SJSA1 (cell line): ENCODE measurements at regions not wholly inside any gene's neighbourhood (a gene's known extent, or its start where the extent isn't known, plus 50 kb on each side); places are given as distances from the start of the nearest gene placed in this dataset.

Experiments
- DNase-seq, 2 experiments: peaks; one replicate each; pipeline ENCODE4 v3.0.0-alpha.2; 2015 to 2020; ENCODE audit warnings: low spot score in 2 of 2, low read depth in 1 of 2
- H3K27ac ChIP-seq: fragments of 250-450 bp; sonication (Bioruptor Pico); 2 replicates; pipeline ENCODE4 v1.5.1; 2020; ENCODE audit warnings: mild to moderate bottlenecking, moderate library complexity
- H3K27me3 ChIP-seq: fragments of 250-450 bp; sonication (Bioruptor Pico); replicated peaks from 2 replicates; pipeline ENCODE4 v1.5.1; 2020; ENCODE audit warnings: mild to moderate bottlenecking, moderate library complexity
- H3K36me3 ChIP-seq: fragments of 250-450 bp; sonication (Bioruptor Pico); 2 replicates; pipeline ENCODE4 v1.5.1; 2020; ENCODE audit warnings: mild to moderate bottlenecking
- H3K4me1 ChIP-seq: fragments of 250-450 bp; sonication (Bioruptor Pico); replicated peaks from 2 replicates; pipeline ENCODE4 v1.6.1; 2021; ENCODE audit warnings: mild to moderate bottlenecking
- H3K4me3 ChIP-seq: fragments of 250-450 bp; sonication (Bioruptor Pico); 2 replicates; pipeline ENCODE4 v1.5.1; 2020; ENCODE audit warnings: mild to moderate bottlenecking
- H3K9me3 ChIP-seq: fragments of 250-450 bp; sonication (Bioruptor Pico); replicated peaks from 2 replicates; pipeline ENCODE4 v1.5.1; 2020; ENCODE audit warnings: mild to moderate bottlenecking

GRCh38 chr22:46035742-46036557, 59.0 kb upstream of the WNT7B start:
- Histone ChIP-seq H3K4me1 (peaks cover 16% of the 10 kb centered on the region), H3K9me3 (no peaks in the 10 kb centered on the region), H3K27ac (peak overlapping the region; percentile 78), H3K27me3 (no peaks in the 10 kb centered on the region), H3K4me3 (peak overlapping the region; percentile 71), H3K36me3 (peaks cover 4% of the 10 kb centered on the region; the same call in 1 of the 2 replicates)
- DNase-seq, result peak; percentile 98 to 99

- H3K27me3 ChIP-seq, result no peaks in the 10 kb centered on the region
- peak overlapping the region; percentile 71 for H3K4me3 ChIP-seq
- peaks cover 16% of the 10 kb centered on the region for H3K4me1 ChIP-seq
- DNase-seq, result peak in 1 of 2 experiments; percentile 48
- H3K36me3 ChIP-seq, result peaks cover 4% of the 10 kb centered on the region; the same call in 1 of the 2 replicates
- H3K9me3 ChIP-seq, result no peaks in the 10 kb centered on the region
- H3K27ac ChIP-seq, result peak overlapping the region; percentile 78
Measured at GRCh38 chr22:46036558-46037408, 59.8 kb upstream of the WNT7B start.

- Histone ChIP-seq H3K27me3 (no peaks in the 10 kb centered on the region), H3K4me1 (peaks cover 16% of the 10 kb centered on the region), H3K36me3 (peaks cover 4% of the 10 kb centered on the region; the same call in 1 of the 2 replicates), H3K9me3 (no peaks in the 10 kb centered on the region), H3K4me3 (no peak overlapping the region), H3K27ac (no peak overlapping the region)
- no peak for DNase-seq
Measured at GRCh38 chr22:46038174-46038487, 61.2 kb upstream of the WNT7B start.

GRCh38 chr22:46038516-46039430, 61.8 kb upstream of the WNT7B start:
- Histone ChIP-seq H3K27ac (no peak overlapping the region), H3K27me3 (no peaks in the 10 kb centered on the region), H3K36me3 (peaks cover 4% of the 10 kb centered on the region; the same call in 1 of the 2 replicates), H3K4me1 (peaks cover 18% of the 10 kb centered on the region), H3K9me3 (no peaks in the 10 kb centered on the region), H3K4me3 (no peak overlapping the region)
- no peak for DNase-seq

- no peak overlapping the region for H3K27ac ChIP-seq
Measured at GRCh38 chr22:46039535-46039934, 62.6 kb upstream of the WNT7B start.

GRCh38 chr22:46040471-46041465, 63.8 kb upstream of the WNT7B start:
- Histone ChIP-seq H3K36me3 (peaks cover 4% of the 10 kb centered on the region; the same call in 1 of the 2 replicates), H3K4me1 (peaks cover 32% of the 10 kb centered on the region), H3K4me3 (no peak overlapping the region), H3K9me3 (no peaks in the 10 kb centered on the region), H3K27ac (no peak overlapping the region), H3K27me3 (no peaks in the 10 kb centered on the region)
- DNase-seq, result no peak

More at GRCh38 chr22:46039535-46039934, 62.6 kb upstream of the WNT7B start:
- peaks cover 26% of the 10 kb centered on the region for H3K4me1 ChIP-seq
- H3K4me3 ChIP-seq, result no peak overlapping the region
- no peak for DNase-seq
- H3K36me3 ChIP-seq, result peaks cover 4% of the 10 kb centered on the region; the same call in 1 of the 2 replicates
- H3K9me3 ChIP-seq, result no peaks in the 10 kb centered on the region
- no peaks in the 10 kb centered on the region for H3K27me3 ChIP-seq

- Histone ChIP-seq H3K9me3 (no peaks in the 10 kb centered on the region), H3K4me1 (peaks cover 27% of the 10 kb centered on the region), H3K27ac (no peak overlapping the region), H3K36me3 (no peaks in the 10 kb centered on the region), H3K4me3 (no peak overlapping the region), H3K27me3 (no peaks in the 10 kb centered on the region)
- DNase-seq, result no peak
Measured at GRCh38 chr22:46041642-46042041, 64.7 kb upstream of the WNT7B start.

- Histone ChIP-seq H3K4me1 (peaks cover 22% of the 10 kb centered on the region), H3K36me3 (no peaks in the 10 kb centered on the region), H3K27me3 (no peaks in the 10 kb centered on the region), H3K27ac (no peak overlapping the region), H3K4me3 (no peak overlapping the region), H3K9me3 (no peaks in the 10 kb centered on the region)
- DNase-seq, result no peak
Measured at GRCh38 chr22:46042786-46043185, 65.8 kb upstream of the WNT7B start.

GRCh38 chr22:46043339-46043738, 66.4 kb upstream of the WNT7B start:
- Histone ChIP-seq H3K27me3 (no peaks in the 10 kb centered on the region), H3K4me1 (peaks cover 22% of the 10 kb centered on the region), H3K4me3 (no peak overlapping the region), H3K9me3 (no peaks in the 10 kb centered on the region), H3K27ac (no peak overlapping the region), H3K36me3 (no peaks in the 10 kb centered on the region)
- no peak for DNase-seq

GRCh38 chr22:46043816-46044620, 67.1 kb upstream of the WNT7B start:
- peak overlapping the region; percentile 42; the same call in 1 of the 2 replicates for H3K27ac ChIP-seq
- DNase-seq, result no peak
- peak overlapping the region; percentile 53 for H3K4me3 ChIP-seq
- H3K4me1 ChIP-seq, result peaks cover 22% of the 10 kb centered on the region
- H3K27me3 ChIP-seq, result no peaks in the 10 kb centered on the region
- H3K9me3 ChIP-seq, result no peaks in the 10 kb centered on the region
- H3K36me3 ChIP-seq, result no peaks in the 10 kb centered on the region

- H3K36me3 ChIP-seq, result no peaks in the 10 kb centered on the region
- H3K4me1 ChIP-seq, result peaks cover 22% of the 10 kb centered on the region
- H3K9me3 ChIP-seq, result no peaks in the 10 kb centered on the region
- peak in 1 of 2 experiments; percentile 38 for DNase-seq
- peak overlapping the region; percentile 42; the same call in 1 of the 2 replicates for H3K27ac ChIP-seq
- H3K27me3 ChIP-seq, result no peaks in the 10 kb centered on the region
- peak overlapping the region; percentile 53 for H3K4me3 ChIP-seq
Measured at GRCh38 chr22:46044621-46045458, 67.9 kb upstream of the WNT7B start.
